ENCODE measurements at regions not wholly inside any gene's neighbourhood (a gene's known extent, or its start where the extent isn't known, plus 50 kb on each side); places are given as distances from the start of the nearest gene placed in this dataset.
A peak's percentile ranks its signal among the peaks of the same experiment; 100 is the strongest.
"Not testable (repeated sequence)": the region's sequence is repeated elsewhere in the genome, so short reads cannot be mapped to it uniquely, and the experiment has no call there.

GRCh38 chr3:127457094-127457475, 133.4 kb downstream of the TPRA1 start:
- peak; percentile 65 for DNase-seq

- no peak for DNase-seq
These were observed 134.0 kb downstream of the TPRA1 start for GRCh38 chr3:127456471-127457093.

GRCh38 chr3:127455541-127456450, 134.7 kb downstream of the TPRA1 start:
- peak; percentile 90 for DNase-seq

GRCh38 chr3:127454968-127455367, 135.6 kb downstream of the TPRA1 start:
- no peak for DNase-seq

- peak; percentile 45 for DNase-seq
These were observed 136.5 kb downstream of the TPRA1 start for GRCh38 chr3:127454051-127454450.

GRCh38 chr3:127452321-127452821, 138.2 kb downstream of the TPRA1 start:
- DNase-seq, result peak; percentile 25

- DNase-seq, result no peak
These were observed 139.2 kb downstream of the TPRA1 start for GRCh38 chr3:127451321-127451720.

- DNase-seq, result no peak
These were observed 140.2 kb downstream of the TPRA1 start for GRCh38 chr3:127450331-127450730.

GRCh38 chr3:127449486-127450212, 140.9 kb downstream of the TPRA1 start:
- DNase-seq, result no peak

- DNase-seq, result no peak
These were observed 141.9 kb downstream of the TPRA1 start for GRCh38 chr3:127448671-127449070.

- DNase-seq, result no peak
These were observed 142.4 kb downstream of the TPRA1 start for GRCh38 chr3:127448161-127448561.

- no peak for DNase-seq
These were observed 143.8 kb downstream of the TPRA1 start for GRCh38 chr3:127446756-127447155.

- DNase-seq, result no peak
These were observed 144.8 kb downstream of the TPRA1 start for GRCh38 chr3:127445581-127446343.

GRCh38 chr3:127444761-127445160, 145.8 kb downstream of the TPRA1 start:
- DNase-seq, result no peak

GRCh38 chr3:127443581-127444375, 146.8 kb downstream of the TPRA1 start:
- no peak for DNase-seq

GRCh38 chr3:127442506-127442905, 148.0 kb downstream of the TPRA1 start:
- no peak for DNase-seq

- no peak for DNase-seq
These were observed 148.8 kb downstream of the TPRA1 start for GRCh38 chr3:127441764-127442163.

- DNase-seq, result peak; percentile 1
These were observed 150.1 kb downstream of the TPRA1 start for GRCh38 chr3:127440384-127440783.

- DNase-seq, result no peak
These were observed 150.9 kb downstream of the TPRA1 start for GRCh38 chr3:127439621-127440020.

- peak; percentile 4 for DNase-seq
These were observed 151.1 kb upstream of the PRR20G start for GRCh38 chr3:127438951-127439350.

- no peak for DNase-seq
These were observed 150.5 kb upstream of the PRR20G start for GRCh38 chr3:127438371-127438770.

GRCh38 chr3:127435299-127435698, 147.5 kb upstream of the PRR20G start:
- DNase-seq, result not testable (repeated sequence)
